ENCODE measurements at regions not wholly inside any gene's neighbourhood (a gene's known extent, or its start where the extent isn't known, plus 50 kb on each side); places are given as distances from the start of the nearest gene placed in this dataset.

DNA sequence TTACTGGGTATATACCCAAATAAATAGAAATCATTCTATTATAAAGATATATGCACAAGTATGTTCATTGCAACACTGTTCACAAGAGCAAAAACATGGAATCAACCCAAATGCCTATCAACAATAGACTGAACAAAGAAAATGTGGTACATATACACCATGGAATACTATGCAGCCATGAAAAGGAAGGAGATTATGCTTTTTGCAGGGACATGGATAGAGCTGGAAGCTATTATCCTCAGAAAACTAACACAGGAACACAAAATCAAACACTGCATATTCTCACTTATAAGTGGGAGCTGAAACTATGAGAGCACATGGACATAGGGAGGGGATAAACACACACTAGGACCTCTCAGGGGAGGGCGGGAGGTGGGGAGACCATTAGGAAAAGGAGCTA is 298.4 kb upstream of the CDH9 start:
- DNase-seq (ENCODE audit: low spot score in 2 of 2) = no peak
- H3K27me3 ChIP-seq = no peaks in the 10 kb centered on the region
- no peak for TF ChIP-seq EP300 (IDR thresholded peaks at IDR 0.05)
- no peak for TF ChIP-seq POLR2AphosphoS5 (IDR thresholded peaks at IDR 0.05)
- TF ChIP-seq, protein P1, sequence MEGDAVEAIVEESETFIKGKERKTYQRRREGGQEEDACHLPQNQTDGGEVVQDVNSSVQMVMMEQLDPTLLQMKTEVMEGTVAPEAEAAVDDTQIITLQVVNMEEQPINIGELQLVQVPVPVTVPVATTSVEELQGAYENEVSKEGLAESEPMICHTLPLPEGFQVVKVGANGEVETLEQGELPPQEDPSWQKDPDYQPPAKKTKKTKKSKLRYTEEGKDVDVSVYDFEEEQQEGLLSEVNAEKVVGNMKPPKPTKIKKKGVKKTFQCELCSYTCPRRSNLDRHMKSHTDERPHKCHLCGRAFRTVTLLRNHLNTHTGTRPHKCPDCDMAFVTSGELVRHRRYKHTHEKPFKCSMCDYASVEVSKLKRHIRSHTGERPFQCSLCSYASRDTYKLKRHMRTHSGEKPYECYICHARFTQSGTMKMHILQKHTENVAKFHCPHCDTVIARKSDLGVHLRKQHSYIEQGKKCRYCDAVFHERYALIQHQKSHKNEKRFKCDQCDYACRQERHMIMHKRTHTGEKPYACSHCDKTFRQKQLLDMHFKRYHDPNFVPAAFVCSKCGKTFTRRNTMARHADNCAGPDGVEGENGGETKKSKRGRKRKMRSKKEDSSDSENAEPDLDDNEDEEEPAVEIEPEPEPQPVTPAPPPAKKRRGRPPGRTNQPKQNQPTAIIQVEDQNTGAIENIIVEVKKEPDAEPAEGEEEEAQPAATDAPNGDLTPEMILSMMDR (IDR thresholded peaks at IDR 0.05) = no peak
- TF ChIP-seq POLR2A (IDR thresholded peaks at IDR 0.05) = no peak
- no peaks in the 10 kb centered on the region for H3K4me1 ChIP-seq
- H3K9me3 ChIP-seq = no peaks in the 10 kb centered on the region
- no peaks in the 10 kb centered on the region for H3K36me3 ChIP-seq
- H3K4me3 ChIP-seq = no peak overlapping the region
- no peak overlapping the region for H3K27ac ChIP-seq
- 41% methylated on average over 1 of the region's 1 CpG for WGBS

- WGBS = 83% methylated on average over 4 of the region's 4 CpGs
- Histone ChIP-seq H3K27me3 (no peaks in the 10 kb centered on the region), H3K4me1 (no peaks in the 10 kb centered on the region), H3K4me3 (no peak overlapping the region), H3K9me3 (no peaks in the 10 kb centered on the region), H3K36me3 (no peaks in the 10 kb centered on the region), H3K27ac (no peak overlapping the region)
- no peak for DNase-seq (ENCODE audit: low spot score in 2 of 2)
- no peak for TF ChIP-seq POLR2AphosphoS5 (IDR thresholded peaks at IDR 0.05)
- TF ChIP-seq, protein P1 (IDR thresholded peaks at IDR 0.05) = no peak
- no peak for TF ChIP-seq EP300 (IDR thresholded peaks at IDR 0.05)
- TF ChIP-seq POLR2A (IDR thresholded peaks at IDR 0.05) = no peak
Measured at GRCh38 chr5:27328480-27328879, 290.1 kb upstream of the CDH9 start.

- TF ChIP-seq POLR2AphosphoS5 (IDR thresholded peaks at IDR 0.05) (no peak), EP300 (IDR thresholded peaks at IDR 0.05) (no peak), POLR2A (IDR thresholded peaks at IDR 0.05) (no peak)
- TF ChIP-seq, protein P1 (IDR thresholded peaks at IDR 0.05) = no peak
- no peak for DNase-seq (ENCODE audit: low spot score in 2 of 2)
- no peaks in the 10 kb centered on the region for H3K36me3 ChIP-seq
- H3K4me3 ChIP-seq = no peak overlapping the region
- H3K27ac ChIP-seq = no peak overlapping the region
- no peaks in the 10 kb centered on the region for H3K27me3 ChIP-seq
- no peaks in the 10 kb centered on the region for H3K4me1 ChIP-seq
- H3K9me3 ChIP-seq = no peaks in the 10 kb centered on the region
Measured at GRCh38 chr5:27325513-27325912, 287.1 kb upstream of the CDH9 start.

DNA sequence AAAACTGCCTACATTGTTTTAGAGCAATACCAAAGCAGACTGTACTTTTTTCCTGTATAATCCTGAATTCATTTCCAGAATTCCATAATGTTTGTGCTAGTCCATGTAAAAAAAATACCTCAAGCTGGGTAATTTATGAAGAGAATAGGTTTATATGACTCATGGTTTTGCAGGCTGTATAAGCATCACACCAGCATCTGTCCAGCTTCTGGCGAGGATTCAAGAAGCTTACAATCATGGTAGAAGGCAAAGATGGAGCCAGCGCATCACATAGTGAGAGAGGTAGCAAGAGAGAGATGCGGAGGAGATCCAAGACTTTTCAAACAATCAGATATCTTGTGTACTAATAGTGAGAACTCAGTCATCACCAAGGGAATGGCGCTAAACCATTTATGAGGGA is 280.3 kb upstream of the CDH9 start:
- DNase-seq (ENCODE audit: low spot score in 2 of 2) = no peak
- no peaks in the 10 kb centered on the region for H3K36me3 ChIP-seq
- H3K27me3 ChIP-seq = no peaks in the 10 kb centered on the region
- H3K4me3 ChIP-seq = no peak overlapping the region
- WGBS = 89% methylated on average over 4 of the region's 4 CpGs
- H3K9me3 ChIP-seq = no peaks in the 10 kb centered on the region
- TF ChIP-seq EP300 (IDR thresholded peaks at IDR 0.05) (no peak), POLR2AphosphoS5 (IDR thresholded peaks at IDR 0.05) (no peak), POLR2A (IDR thresholded peaks at IDR 0.05) (no peak)
- TF ChIP-seq, protein P1 (IDR thresholded peaks at IDR 0.05) = no peak
- no peak overlapping the region for H3K27ac ChIP-seq
- no peaks in the 10 kb centered on the region for H3K4me1 ChIP-seq

DNA sequence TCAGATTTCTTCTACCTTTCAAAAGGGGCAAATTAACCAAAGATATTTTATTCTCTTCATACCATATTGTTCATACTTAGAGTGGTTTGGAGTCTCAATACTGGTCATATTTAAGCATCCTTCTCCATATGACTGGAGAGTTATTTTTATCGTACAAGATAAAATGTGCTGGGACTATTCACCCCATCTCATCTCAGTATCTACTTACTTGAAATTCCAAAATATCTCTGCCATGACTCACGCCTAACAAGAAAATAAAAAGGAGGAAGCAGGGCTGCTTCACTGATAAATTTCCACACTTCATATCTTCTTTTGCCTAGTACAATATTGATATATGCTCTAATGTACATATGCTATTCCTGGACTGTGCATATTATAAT is 277.9 kb upstream of the CDH9 start:
- 64% methylated on average over 2 of the region's 2 CpGs for WGBS
- H3K4me3 ChIP-seq = no peak overlapping the region
- H3K4me1 ChIP-seq = no peaks in the 10 kb centered on the region
- DNase-seq (ENCODE audit: low spot score in 2 of 2) = no peak
- no peak overlapping the region for H3K27ac ChIP-seq
- H3K36me3 ChIP-seq = no peaks in the 10 kb centered on the region
- H3K9me3 ChIP-seq = no peaks in the 10 kb centered on the region
- H3K27me3 ChIP-seq = no peaks in the 10 kb centered on the region
- no peak for TF ChIP-seq POLR2AphosphoS5 (IDR thresholded peaks at IDR 0.05)
- no peak for TF ChIP-seq POLR2A (IDR thresholded peaks at IDR 0.05)
- no peak for TF ChIP-seq EP300 (IDR thresholded peaks at IDR 0.05)
- TF ChIP-seq, protein P1 (IDR thresholded peaks at IDR 0.05) = no peak
